Central memory CD8-positive, alpha-beta T cell (primary cell): ENCODE measurements at regions not wholly inside any gene's neighbourhood (a gene's known extent, or its start where the extent isn't known, plus 50 kb on each side); places are given as distances from the start of the nearest gene placed in this dataset.

Experiments used
- ATAC-seq: fragments of 150-1000 bp; cut with Tn5 transposase; replicated peaks from 2 replicates; pipeline ENCODE4 v1.10.0; 2022; ENCODE audit warnings: mild to moderate bottlenecking, moderate FRiP score, moderate number of reproducible peaks; ENCODE audit not compliant: poor library complexity, severe bottlenecking; ENCODE audit errors: extremely low read depth
- DNase-seq, 2 donors: peaks; one replicate each; pipeline ENCODE4 v3.0.0; 2021; ENCODE audit warnings: low spot score in 2 of 2
- H3K27ac Mint-ChIP-seq: one replicate; pipeline ENCODE4 v1.8.0; 2022; ENCODE audit warnings: low read depth, mild to moderate bottlenecking, moderate library complexity, mixed read lengths
- H3K27me3 Mint-ChIP-seq: one replicate; pipeline ENCODE4 v1.8.0; 2022; ENCODE audit warnings: mixed read lengths
- H3K36me3 Mint-ChIP-seq: one replicate; pipeline ENCODE4 v1.8.0; 2022; ENCODE audit warnings: mild to moderate bottlenecking, moderate library complexity, mixed read lengths; ENCODE audit not compliant: insufficient read depth
- H3K4me1 Mint-ChIP-seq: one replicate; pipeline ENCODE4 v1.8.0; 2022; ENCODE audit warnings: mixed read lengths
- H3K4me3 Mint-ChIP-seq: one replicate; pipeline ENCODE4 v1.8.0; 2022; ENCODE audit warnings: mild to moderate bottlenecking, moderate library complexity, mixed read lengths
- H3K9me3 Mint-ChIP-seq: one replicate; pipeline ENCODE4 v1.8.0; 2022; ENCODE audit warnings: mixed read lengths

GRCh38 chr20:19108155-19108554 lies 104.3 kb upstream of the SLC24A3 start:
- no peaks in the 10 kb centered on the region for H3K36me3 Mint-ChIP-seq
- no peaks in the 10 kb centered on the region for H3K4me1 Mint-ChIP-seq
- H3K27ac Mint-ChIP-seq: no peak overlapping the region
- DNase-seq (no peak), ATAC-seq (no peak)
- no peaks in the 10 kb centered on the region for H3K27me3 Mint-ChIP-seq
- H3K4me3 Mint-ChIP-seq: no peak overlapping the region
- H3K9me3 Mint-ChIP-seq: no peaks in the 10 kb centered on the region

DNA sequence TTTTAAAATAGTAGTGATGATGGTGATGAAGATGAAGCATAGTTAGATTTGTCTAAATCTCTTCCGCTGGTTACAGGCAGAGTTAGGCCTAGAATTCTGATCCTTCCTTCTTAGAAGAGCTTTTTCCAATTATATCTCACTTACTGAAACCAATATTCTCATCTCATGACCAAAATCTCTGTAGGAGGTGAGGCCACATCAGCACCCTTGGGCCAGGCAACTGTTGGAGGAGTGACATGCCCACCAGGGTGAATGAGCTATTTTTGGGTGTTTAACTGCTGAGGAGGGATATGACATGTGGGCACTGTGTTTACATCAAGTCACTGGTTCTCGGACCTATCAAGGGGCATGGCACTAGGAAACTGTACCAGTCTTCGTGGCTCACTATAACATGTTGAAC lies 102.2 kb upstream of the SLC24A3 start:
- H3K27ac Mint-ChIP-seq: no peak overlapping the region
- no peak for ATAC-seq
- no peaks in the 10 kb centered on the region for H3K9me3 Mint-ChIP-seq
- no peaks in the 10 kb centered on the region for H3K36me3 Mint-ChIP-seq
- H3K4me3 Mint-ChIP-seq: no peak overlapping the region
- no peak for DNase-seq
- H3K4me1 Mint-ChIP-seq: no peaks in the 10 kb centered on the region
- no peaks in the 10 kb centered on the region for H3K27me3 Mint-ChIP-seq

GRCh38 chr20:19110881-19111460 lies 101.5 kb upstream of the SLC24A3 start:
- ATAC-seq: no peak
- Mint-ChIP-seq H3K4me1 (no peaks in the 10 kb centered on the region), H3K27ac (no peak overlapping the region), H3K27me3 (no peaks in the 10 kb centered on the region), H3K9me3 (no peaks in the 10 kb centered on the region), H3K36me3 (no peaks in the 10 kb centered on the region), H3K4me3 (no peak overlapping the region)
- DNase-seq: no peak

DNA sequence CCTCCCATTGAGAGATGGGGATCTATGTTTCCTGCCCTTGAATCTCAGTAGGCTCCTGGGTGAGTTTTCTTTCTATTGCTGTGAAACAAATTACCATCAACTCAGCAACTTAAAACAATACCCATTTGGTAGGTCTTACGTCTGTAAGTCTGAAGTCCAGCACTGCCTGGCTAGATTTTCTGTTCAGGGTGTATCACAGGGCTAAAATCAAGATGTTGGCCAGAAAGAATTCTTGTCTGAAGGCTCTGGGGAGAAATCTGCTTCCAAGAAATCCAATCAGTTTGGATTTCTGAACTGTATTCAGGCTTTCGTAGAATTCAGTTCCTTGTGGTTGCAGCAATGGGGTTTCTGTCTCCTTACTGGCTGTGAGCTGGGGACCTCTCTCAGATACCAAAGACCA lies 99.6 kb upstream of the SLC24A3 start:
- Mint-ChIP-seq H3K4me3 (no peak overlapping the region), H3K4me1 (no peaks in the 10 kb centered on the region), H3K9me3 (peaks cover 4% of the 10 kb centered on the region), H3K27me3 (no peaks in the 10 kb centered on the region), H3K36me3 (no peaks in the 10 kb centered on the region), H3K27ac (no peak overlapping the region)
- no peak for DNase-seq
- ATAC-seq: no peak

DNA sequence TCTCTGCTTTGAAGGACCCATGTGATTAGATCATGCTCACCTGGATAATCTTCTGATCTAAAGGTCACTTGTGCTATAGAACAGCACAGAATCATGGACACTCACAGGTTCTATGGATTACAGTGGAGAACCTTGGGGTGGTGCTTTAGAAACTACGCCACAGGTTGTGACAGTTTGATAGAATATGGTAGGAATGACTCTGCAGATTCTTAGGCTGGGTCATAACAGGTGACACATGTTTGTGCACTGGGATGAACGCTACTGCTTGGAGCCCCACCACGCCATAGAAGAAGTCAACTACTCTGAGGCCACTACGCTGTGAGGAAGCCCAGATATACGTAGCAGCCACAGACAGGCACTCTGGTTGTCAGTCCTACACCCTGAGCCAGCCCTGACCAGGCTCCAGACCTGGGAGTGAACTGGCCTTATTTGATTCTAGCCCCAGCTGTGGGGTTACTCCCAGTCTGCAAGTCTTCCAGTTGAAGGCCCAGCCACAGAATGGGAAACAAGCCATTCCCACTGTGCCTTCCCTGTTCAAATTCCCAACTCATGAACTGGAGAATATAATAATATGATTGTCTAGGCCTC lies 99.0 kb upstream of the SLC24A3 start:
- H3K36me3 Mint-ChIP-seq: no peaks in the 10 kb centered on the region
- ATAC-seq: no peak
- no peak overlapping the region for H3K4me3 Mint-ChIP-seq
- no peak for DNase-seq
- H3K9me3 Mint-ChIP-seq: peaks cover 4% of the 10 kb centered on the region
- H3K4me1 Mint-ChIP-seq: no peaks in the 10 kb centered on the region
- no peak overlapping the region for H3K27ac Mint-ChIP-seq
- H3K27me3 Mint-ChIP-seq: no peaks in the 10 kb centered on the region

- H3K27me3 Mint-ChIP-seq: no peaks in the 10 kb centered on the region
- no peaks in the 10 kb centered on the region for H3K4me1 Mint-ChIP-seq
- H3K4me3 Mint-ChIP-seq: no peak overlapping the region
- no peak for ATAC-seq
- H3K9me3 Mint-ChIP-seq: peaks cover 4% of the 10 kb centered on the region
- H3K27ac Mint-ChIP-seq: no peak overlapping the region
- DNase-seq: no peak
- H3K36me3 Mint-ChIP-seq: no peaks in the 10 kb centered on the region
Observed at GRCh38 chr20:19114410-19114809, 98.0 kb upstream of the SLC24A3 start.

GRCh38 chr20:19115581-19115980 lies 96.9 kb upstream of the SLC24A3 start:
- Mint-ChIP-seq H3K9me3 (peaks cover 4% of the 10 kb centered on the region), H3K27me3 (no peaks in the 10 kb centered on the region), H3K36me3 (no peaks in the 10 kb centered on the region), H3K4me3 (no peak overlapping the region), H3K27ac (no peak overlapping the region), H3K4me1 (no peaks in the 10 kb centered on the region)
- ATAC-seq (no peak), DNase-seq (no peak)

GRCh38 chr20:19120011-19120410 lies 92.4 kb upstream of the SLC24A3 start:
- H3K36me3 Mint-ChIP-seq: no peaks in the 10 kb centered on the region
- ATAC-seq (no peak), DNase-seq (no peak)
- peaks cover 4% of the 10 kb centered on the region for H3K9me3 Mint-ChIP-seq
- H3K27ac Mint-ChIP-seq: no peak overlapping the region
- no peak overlapping the region for H3K4me3 Mint-ChIP-seq
- H3K4me1 Mint-ChIP-seq: no peaks in the 10 kb centered on the region
- no peaks in the 10 kb centered on the region for H3K27me3 Mint-ChIP-seq

GRCh38 chr20:19120569-19120968 lies 91.9 kb upstream of the SLC24A3 start:
- H3K4me1 Mint-ChIP-seq: no peaks in the 10 kb centered on the region
- no peaks in the 10 kb centered on the region for H3K27me3 Mint-ChIP-seq
- DNase-seq (no peak), ATAC-seq (no peak)
- peaks cover 4% of the 10 kb centered on the region for H3K9me3 Mint-ChIP-seq
- H3K27ac Mint-ChIP-seq: no peak overlapping the region
- H3K36me3 Mint-ChIP-seq: no peaks in the 10 kb centered on the region
- H3K4me3 Mint-ChIP-seq: no peak overlapping the region

GRCh38 chr20:19121463-19121862 lies 91.0 kb upstream of the SLC24A3 start:
- Mint-ChIP-seq H3K36me3 (no peaks in the 10 kb centered on the region), H3K27ac (no peak overlapping the region), H3K4me3 (no peak overlapping the region), H3K27me3 (no peaks in the 10 kb centered on the region), H3K9me3 (peaks cover 4% of the 10 kb centered on the region), H3K4me1 (no peaks in the 10 kb centered on the region)
- ATAC-seq (no peak), DNase-seq (no peak)

GRCh38 chr20:19121916-19122315 lies 90.5 kb upstream of the SLC24A3 start:
- H3K4me1 Mint-ChIP-seq: no peaks in the 10 kb centered on the region
- peaks cover 4% of the 10 kb centered on the region for H3K9me3 Mint-ChIP-seq
- no peaks in the 10 kb centered on the region for H3K27me3 Mint-ChIP-seq
- ATAC-seq (no peak), DNase-seq (no peak)
- H3K27ac Mint-ChIP-seq: no peak overlapping the region
- H3K36me3 Mint-ChIP-seq: no peaks in the 10 kb centered on the region
- H3K4me3 Mint-ChIP-seq: no peak overlapping the region

GRCh38 chr20:19122395-19122794 lies 90.0 kb upstream of the SLC24A3 start:
- Mint-ChIP-seq H3K27ac (no peak overlapping the region), H3K27me3 (no peaks in the 10 kb centered on the region), H3K36me3 (no peaks in the 10 kb centered on the region), H3K4me3 (no peak overlapping the region), H3K4me1 (no peaks in the 10 kb centered on the region), H3K9me3 (peaks cover 4% of the 10 kb centered on the region)
- no peak for DNase-seq
- ATAC-seq: no peak

DNA sequence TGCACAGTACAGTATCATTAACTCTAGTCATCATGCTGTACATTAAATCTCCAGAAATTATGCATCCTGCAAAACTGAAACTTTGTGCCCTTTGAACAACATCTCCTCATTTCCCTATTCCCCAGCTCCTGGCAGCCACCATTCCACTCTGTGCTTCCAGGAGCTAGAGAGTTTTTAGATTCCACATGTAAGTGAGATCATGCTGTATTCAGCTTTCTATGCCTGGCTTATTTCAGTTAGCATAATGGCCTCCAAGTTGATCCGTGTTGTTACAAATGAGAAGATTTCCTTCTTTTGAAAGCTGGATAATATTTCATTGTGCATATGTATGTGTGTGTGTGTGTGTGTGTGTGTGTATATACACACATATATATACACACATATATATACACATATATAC lies 86.9 kb upstream of the SLC24A3 start:
- no peaks in the 10 kb centered on the region for H3K27me3 Mint-ChIP-seq
- no peaks in the 10 kb centered on the region for H3K9me3 Mint-ChIP-seq
- no peaks in the 10 kb centered on the region for H3K4me1 Mint-ChIP-seq
- DNase-seq (no peak), ATAC-seq (no peak)
- H3K4me3 Mint-ChIP-seq: no peak overlapping the region
- no peaks in the 10 kb centered on the region for H3K36me3 Mint-ChIP-seq
- no peak overlapping the region for H3K27ac Mint-ChIP-seq
